K562 (cell line): ENCODE measurements at regions not wholly inside any gene's neighbourhood (a gene's known extent, or its start where the extent isn't known, plus 50 kb on each side); places are given as distances from the start of the nearest gene placed in this dataset.

Experiments
- ATAC-seq: fragments of 200-7000 bp; cut with Tn5 transposase; 3 replicates; pipeline ENCODE4 v1.9.1; 2020; ENCODE audit warnings: moderate library complexity
- BruUV-seq: library from RNA; stranded (reverse); fragments of 400-500 nt; replicated peaks from 2 replicates; lab custom pipeline; 2021; lab: Mats Ljungman, UMichigan
- CTCF ChIA-PET: fragments of 300-600 bp; formaldehyde crosslinking; extraction: SDS; loops from one replicate; lab custom pipeline; 2021; ENCODE audit warnings: low intra/inter-chr PET ratio; lab: Yijun Ruan, JAX
- POLR2A ChIA-PET: fragments of 300-600, 350-650 bp; sonication (Branson Sonifier 250); formaldehyde crosslinking; extraction: SDS; loops from one replicate; lab custom pipeline; 2021; ENCODE audit warnings: antibody characterized with exemption, inconsistent platforms; lab: Yijun Ruan, JAX
- DNase-seq, 4 experiments: peaks; one replicate each; pipeline versions ENCODE4 v3.0.0 to v3.0.0-alpha.2; 2011 to 2018; ENCODE audit warnings: low spot score in 3 of 4, mixed read lengths in 3 of 4; ENCODE audit errors: extremely low read depth in 1 of 4
- FAIRE-seq: peaks from 2 replicates; lab custom pipeline; 2011; peaks lifted over from hg19 to GRCh38; lab: Jason Lieb, UNC
- H2AFZ ChIP-seq: 2 replicates; pipeline ENCODE4 v1.6.0; 2011; ENCODE audit warnings: low read depth, low read length, control low read depth, inconsistent platforms
- H3K27ac ChIP-seq: fragments of 200-600 bp; 3 replicates; pipeline ENCODE4 v1.8.0; 2011; ENCODE audit warnings: low read depth, mild to moderate bottlenecking, control low read depth, inconsistent platforms, low read length, moderate library complexity, mixed read lengths; ENCODE audit errors: extremely low read depth
- H3K27me3 ChIP-seq, 2 experiments: fragments of 300-600 bp in 1 of 2; 2 replicates in 1 of 2; 3 replicates in 1 of 2; pipeline versions ENCODE4 v1.6.0 to v1.8.0; 2011; ENCODE audit warnings: inconsistent platforms in 2 of 2, low read length in 2 of 2, mild to moderate bottlenecking in 1 of 2, mixed read lengths in 1 of 2, moderate library complexity in 1 of 2; ENCODE audit not compliant: control insufficient read depth in 2 of 2, insufficient read depth in 2 of 2
- H3K36me3 ChIP-seq: fragments of 300-600 bp; 3 replicates; pipeline ENCODE4 v1.8.0; 2011; ENCODE audit warnings: mild to moderate bottlenecking, low read length, inconsistent platforms; ENCODE audit not compliant: control insufficient read depth, insufficient read depth
- H3K4me1 ChIP-seq, 2 experiments: fragments of 200-600 bp in 1 of 2; replicated peaks in 1 of 2; 2 replicates in 1 of 2; 3 replicates in 1 of 2; pipeline versions ENCODE4 v1.5.1 to v1.8.0; 2011; ENCODE audit warnings: inconsistent platforms in 2 of 2, low read length in 2 of 2, mild to moderate bottlenecking in 1 of 2, mixed read lengths in 1 of 2, moderate library complexity in 1 of 2; ENCODE audit not compliant: control insufficient read depth in 2 of 2, insufficient read depth in 2 of 2
- H3K4me2 ChIP-seq: 2 replicates; pipeline ENCODE4 v1.6.1; 2011; ENCODE audit warnings: low read length, control low read depth, inconsistent platforms, mixed read lengths; ENCODE audit not compliant: insufficient read depth
- H3K4me3 ChIP-seq: fragments of 200-600 bp; sonication (generic), shearing (Covaris generic); 2 replicates; pipeline ENCODE4 v1.5.1; 2016; ENCODE audit warnings: control low read depth, inconsistent platforms
- H3K79me2 ChIP-seq: fragments of 200-600 bp; 3 replicates; pipeline ENCODE4 v1.8.0; 2011; ENCODE audit warnings: low read length, inconsistent platforms; ENCODE audit not compliant: control insufficient read depth, insufficient read depth
- H3K9ac ChIP-seq, 2 experiments: 2 replicates each; pipeline versions ENCODE4 v1.6.0 to v1.6.1; 2011; ENCODE audit warnings: low read depth in 2 of 2, low read length in 2 of 2, control low read depth in 1 of 2, inconsistent platforms in 1 of 2, mild to moderate bottlenecking in 1 of 2, mixed read lengths in 1 of 2; ENCODE audit not compliant: insufficient read depth in 1 of 2
- H3K9me1 ChIP-seq: one replicate; pipeline ENCODE4 v1.6.0; 2011; ENCODE audit warnings: inconsistent platforms, mild to moderate bottlenecking, low read length, moderate library complexity; ENCODE audit not compliant: control insufficient read depth, insufficient read depth
- H3K9me3 ChIP-seq: replicated peaks from 2 replicates; pipeline ENCODE4 v1.5.1; 2011; ENCODE audit warnings: low read depth, low read length, inconsistent platforms; ENCODE audit not compliant: control insufficient read depth, insufficient read depth
- H4K20me1 ChIP-seq: replicated peaks from 2 replicates; pipeline ENCODE4 v1.6.1; 2011; ENCODE audit warnings: low read length, inconsistent platforms, mixed read lengths; ENCODE audit not compliant: control insufficient read depth, insufficient read depth
- ADNP ChIP-seq: fragments of 200-800 bp; sonication (Bioruptor generic); IDR thresholded peaks from 2 replicates; pipeline ENCODE4 v1.6.1; 2016; ENCODE audit warnings: missing genetic modification characterization, missing compliant biosample characterization
- ATF3 ChIP-seq, 2 experiments: fragments of 450-650 bp in 1 of 2; sonication (generic) in 1 of 2; formaldehyde crosslinking in 1 of 2; IDR thresholded peaks in 1 of 2; conservative IDR thresholded peaks in 1 of 2; 2 replicates each; pipeline versions ENCODE4 v1.6.1 to v1.8.1; 2016 to 2023; ENCODE audit warnings: mild to moderate bottlenecking in 2 of 2, moderate library complexity in 2 of 2, inconsistent platforms in 1 of 2, missing genetic modification reagents in 1 of 2
- ATF7 ChIP-seq: fragments of 450-650 bp; IDR thresholded peaks from 2 replicates; pipeline ENCODE4 v1.7.1; 2014; ENCODE audit warnings: mild to moderate bottlenecking, moderate library complexity
- CBFA2T3 ChIP-seq: fragments of 450-650 bp; IDR thresholded peaks from 2 replicates; pipeline ENCODE4 v1.6.1; 2017
- CEBPG ChIP-seq, 3 experiments: fragments of 200-800 bp in 1 of 3; sonication (Bioruptor generic) in 1 of 3; sonication (generic) in 1 of 3; formaldehyde crosslinking in 1 of 3; IDR thresholded peaks in 2 of 3; conservative IDR thresholded peaks in 1 of 3; 2 replicates each; pipeline versions ENCODE4 v1.6.1 to v1.8.0; 2016 to 2022; ENCODE audit warnings: missing compliant biosample characterization in 2 of 3, missing genetic modification characterization in 2 of 3, mild to moderate bottlenecking in 1 of 3, missing genetic modification reagents in 1 of 3
- CXXC5 ChIP-seq: fragments of 250-450 bp; sonication (Bioruptor Pico); IDR thresholded peaks from 2 replicates; pipeline ENCODE4 v1.8.0; 2022; ENCODE audit warnings: inconsistent platforms, mild to moderate bottlenecking, moderate library complexity
- JUND ChIP-seq, 2 experiments: IDR thresholded peaks; 2 replicates in 1 of 2; 3 replicates in 1 of 2; pipeline ENCODE4 v1.6.1; 2011; ENCODE audit warnings: borderline replicate concordance in 2 of 2, low read depth in 2 of 2, low read length in 2 of 2, improper control_type of control experiment in 1 of 2, missing biosample characterization in 1 of 2, missing genetic modification characterization in 1 of 2, missing genetic modification reagents in 1 of 2
- MCM5 ChIP-seq: fragments of 450-650 bp; IDR thresholded peaks from 2 replicates; pipeline ENCODE4 v1.6.1; 2016; ENCODE audit warnings: low read depth
- MTA3 ChIP-seq: fragments of 450-650 bp; formaldehyde crosslinking; IDR thresholded peaks from 2 replicates; pipeline ENCODE4 v1.6.1; 2017; ENCODE audit warnings: mild to moderate bottlenecking, borderline replicate concordance
- OTX1 ChIP-seq: fragments of 450-650 bp; formaldehyde crosslinking; IDR thresholded peaks from 2 replicates; pipeline ENCODE4 v1.4.0; 2022; ENCODE audit warnings: mild to moderate bottlenecking
- WGBS: fragments of 100-300 bp; shearing (Covaris generic); methylation state at CpG from one replicate; pipeline ENCODE4 v1.1.6; 2016; ENCODE audit warnings: low coverage, mixed read lengths; ENCODE audit not compliant: insufficient coverage; ENCODE audit errors: missing lambda C conversion rate; 5-methylcytosine and 5-hydroxymethylcytosine counted together
- in situ Hi-C: fragments of 300-500 bp; cut with MboI; formaldehyde crosslinking; loops from 4 replicates; pipeline ENCODE4 v1.15.0; 2018; ENCODE audit warnings: inconsistent platforms, mixed read lengths
- intact Hi-C: fragments of 100-400 bp; cut with micrococcal nuclease; formaldehyde crosslinking; loops from 2 replicates; pipeline ENCODE4 v1.14.2; 2022

- in situ Hi-C loops = no loop called here
- DNase-seq (peak in 1 of 4 experiments; percentile 16), FAIRE-seq (no peak), ATAC-seq (no peak)
- BruUV-seq = no TSS peak
- no peaks in the 10 kb centered on the region for H3K9me1 ChIP-seq
- H3K27me3 ChIP-seq = no peaks in the 10 kb centered on the region
- POLR2A ChIA-PET = no interaction called here
- no peaks in the 10 kb centered on the region for H4K20me1 ChIP-seq
- H3K27ac ChIP-seq = no peak overlapping the region
- no peak overlapping the region for H3K4me2 ChIP-seq
- intact Hi-C loops = no loop called here
- CTCF ChIA-PET = no interaction called here
- H3K4me3 ChIP-seq = no peak overlapping the region
- WGBS = 66% methylated on average over 4 of the region's 7 CpGs
- H3K9ac ChIP-seq = no peak overlapping the region
- peaks cover 29% of the 10 kb centered on the region; the same call in 2 of the 3 replicates for H3K36me3 ChIP-seq
- H3K79me2 ChIP-seq = no peaks in the 10 kb centered on the region
- peaks cover 0 to 6% of the 10 kb centered on the region in 2 experiments; a peak in 2 of 5 replicates for H3K4me1 ChIP-seq
- peak; percentile 53; the same call in 1 of the 2 replicates for TF ChIP-seq ATF3 (IDR thresholded peaks at IDR 0.05)
- no peak for TF ChIP-seq ATF3 (CRISPR knock-in tag; conservative IDR thresholded peaks at IDR 0.05)
- TF ChIP-seq JUND (IDR thresholded peaks at IDR 0.05; ENCODE audit: borderline replicate concordance, low read depth, low read length) = peak; percentile 16; the same call in 1 of the 2 replicates
- no peak for TF ChIP-seq JUND (tag; IDR thresholded peaks at IDR 0.05; ENCODE audit: borderline replicate concordance, low read depth, low read length)
- TF ChIP-seq CBFA2T3 = peak; percentile 14; the same call in 1 of the 2 replicates
- peak; percentile 26; the same call in 1 of the 2 replicates for TF ChIP-seq ATF7
- TF ChIP-seq OTX1 (CRISPR knock-in tag) = no peak
- no peak for TF ChIP-seq ADNP (tag)
- TF ChIP-seq MCM5 = no peak
- TF ChIP-seq CEBPG (CRISPR knock-in tag; IDR thresholded peaks at IDR 0.05) = no peak
- TF ChIP-seq CEBPG (tag; conservative IDR thresholded peaks at IDR 0.05 in 1 of 2, IDR thresholded peaks at IDR 0.05 in 1 of 2) = 0 out of 4 replicates have a peak, but pooled peaks of 1 of the 2 experiments have one; percentile 27
- no peak for TF ChIP-seq MTA3
- TF ChIP-seq CXXC5 (CRISPR knock-in tag) = 0 out of 2 replicates have a peak, but pooled peaks have one; percentile 11
- TF ChIP-seq, all 486 proteins: peak for 6
- H3K9me3 ChIP-seq = no peaks in the 10 kb centered on the region
- no peak overlapping the region for H2AFZ ChIP-seq
These were observed 57.7 kb upstream of the ATXN3L start for GRCh38 chrX:13377550-13377934.
